HG03575 (cell line): ENCODE measurements at regions not wholly inside any gene's neighbourhood (a gene's known extent, or its start where the extent isn't known, plus 50 kb on each side); places are given as distances from the start of the nearest gene placed in this dataset.

Experiments
- ATAC-seq: cut with Tn5 transposase; IDR thresholded peaks from one replicate; pipeline ENCODE4 v1.9.1; 2021; ENCODE audit not compliant: unreplicated experiment, insufficient number of reproducible peaks, low FRiP score; ENCODE audit errors: extremely low read depth

GRCh38 chr2:44825702-44826101 lies 115.8 kb upstream of the SIX3 start:
- no peak for ATAC-seq

GRCh38 chr2:44826601-44827000 lies 114.9 kb upstream of the SIX3 start:
- ATAC-seq: no peak

GRCh38 chr2:44829771-44830170 lies 111.7 kb upstream of the SIX3 start:
- no peak for ATAC-seq

- peak; percentile 69 for ATAC-seq
These were observed 108.1 kb upstream of the SIX3 start for GRCh38 chr2:44833171-44834069.

- ATAC-seq: no peak
These were observed 106.8 kb upstream of the SIX3 start for GRCh38 chr2:44834656-44835055.

- ATAC-seq: peak; percentile 32
These were observed 105.3 kb upstream of the SIX3 start for GRCh38 chr2:44836174-44836573.

- no peak for ATAC-seq
These were observed 104.6 kb upstream of the SIX3 start for GRCh38 chr2:44836916-44837315.

GRCh38 chr2:44838116-44838790 lies 103.2 kb upstream of the SIX3 start:
- ATAC-seq: no peak

- no peak for ATAC-seq
These were observed 102.1 kb upstream of the SIX3 start for GRCh38 chr2:44839370-44839769.

- ATAC-seq: no peak
These were observed 101.6 kb upstream of the SIX3 start for GRCh38 chr2:44839771-44840502.

GRCh38 chr2:44840503-44840850 lies 101.0 kb upstream of the SIX3 start:
- no peak for ATAC-seq

- ATAC-seq: no peak
These were observed 98.4 kb upstream of the SIX3 start for GRCh38 chr2:44843086-44843485.

GRCh38 chr2:44843641-44844310 lies 97.7 kb upstream of the SIX3 start:
- no peak for ATAC-seq

- no peak for ATAC-seq
These were observed 96.7 kb upstream of the SIX3 start for GRCh38 chr2:44844651-44845270.

- no peak for ATAC-seq
These were observed 93.5 kb upstream of the SIX3 start for GRCh38 chr2:44848026-44848425.

- no peak for ATAC-seq
These were observed 91.5 kb upstream of the SIX3 start for GRCh38 chr2:44850016-44850415.

- no peak for ATAC-seq
These were observed 90.0 kb upstream of the SIX3 start for GRCh38 chr2:44851518-44851917.

GRCh38 chr2:44852594-44852993 lies 88.9 kb upstream of the SIX3 start:
- ATAC-seq: no peak

GRCh38 chr2:44859337-44859736 lies 82.2 kb upstream of the SIX3 start:
- no peak for ATAC-seq
